OCI-LY1 (cell line): ENCODE measurements at regions not wholly inside any gene's neighbourhood (a gene's known extent, or its start where the extent isn't known, plus 50 kb on each side); places are given as distances from the start of the nearest gene placed in this dataset.

ENCODE experiments used
- H2AFZ ChIP-seq: fragments of 200-600 bp; sonication (generic), shearing (Covaris generic); 2 replicates; pipeline ENCODE4 v1.6.0; 2014; ENCODE audit warnings: antibody characterized with exemption, mild to moderate bottlenecking, low read length
- H3F3A ChIP-seq: fragments of 200-600 bp; sonication (generic), shearing (Covaris generic); 2 replicates; pipeline ENCODE4 v1.6.0; 2014; ENCODE audit warnings: mild to moderate bottlenecking, antibody characterized with exemption, low read length, moderate library complexity; ENCODE audit not compliant: insufficient read depth
- H3K27ac ChIP-seq: fragments of 200-600 bp; sonication (generic); 2 replicates; pipeline ENCODE4 v1.5.1; 2014; ENCODE audit warnings: low read length, mixed run types, mild to moderate bottlenecking, low read depth; ENCODE audit not compliant: poor library complexity, severe bottlenecking
- H3K27me3 ChIP-seq: fragments of 200-600 bp; sonication (generic); 2 replicates; pipeline ENCODE4 v1.6.0; 2014; ENCODE audit warnings: antibody characterized with exemption, mild to moderate bottlenecking, low read length, moderate library complexity; ENCODE audit not compliant: insufficient read depth
- H3K36me3 ChIP-seq: fragments of 200-600 bp; sonication (generic); 2 replicates; pipeline ENCODE4 v1.6.1; 2014; ENCODE audit warnings: mild to moderate bottlenecking, antibody characterized with exemption, low read length, moderate library complexity, mixed read lengths; ENCODE audit not compliant: insufficient read depth
- H3K4me1 ChIP-seq: fragments of 200-600 bp; sonication (generic); 2 replicates; pipeline ENCODE4 v1.5.1; 2014; ENCODE audit warnings: mild to moderate bottlenecking, low read length, moderate library complexity; ENCODE audit not compliant: insufficient read depth, severe bottlenecking
- H3K4me2 ChIP-seq: fragments of 200-600 bp; sonication (generic), shearing (Covaris generic); 2 replicates; pipeline ENCODE4 v1.6.1; 2014; ENCODE audit warnings: low read length
- H3K4me3 ChIP-seq: fragments of 200-600 bp; sonication (generic); 2 replicates; pipeline ENCODE4 v1.5.1; 2014; ENCODE audit warnings: low read length, low read depth, mild to moderate bottlenecking, mixed read lengths; ENCODE audit not compliant: poor library complexity, severe bottlenecking
- H3K79me2 ChIP-seq: fragments of 200-600 bp; shearing (Covaris generic); 2 replicates; pipeline ENCODE4 v1.6.1; 2016; ENCODE audit warnings: mixed run types, low read length, mixed read lengths; ENCODE audit not compliant: insufficient read depth
- H3K9ac ChIP-seq: fragments of 200-600 bp; sonication (generic), shearing (Covaris generic); 2 replicates; pipeline ENCODE4 v1.6.1; 2014; ENCODE audit warnings: mild to moderate bottlenecking, low read length, mixed read lengths
- H3K9me2 ChIP-seq: fragments of 200-600 bp; sonication (generic), shearing (Covaris generic); 2 replicates; pipeline ENCODE4 v1.6.1; 2014; ENCODE audit warnings: low read depth, mild to moderate bottlenecking, low read length, mixed read lengths
- H3K9me3 ChIP-seq: fragments of 200-600 bp; shearing (Covaris generic); 2 replicates; pipeline ENCODE4 v1.6.1; 2014; ENCODE audit warnings: low read length, mixed read lengths
- H4K20me1 ChIP-seq: fragments of 200-600 bp; sonication (generic), shearing (Covaris generic); 2 replicates; pipeline ENCODE4 v1.6.0; 2016; ENCODE audit warnings: mild to moderate bottlenecking, low read length; ENCODE audit not compliant: insufficient read depth
- CTCF ChIP-seq: fragments of 200-600 bp; sonication (generic), shearing (Covaris generic); IDR thresholded peaks from 2 replicates; pipeline ENCODE4 v1.5.1; 2017; ENCODE audit warnings: mild to moderate bottlenecking, antibody characterized with exemption, low read length, moderate library complexity, mixed read lengths
- EZH2 ChIP-seq: fragments of 200-600 bp; sonication (generic), shearing (Covaris generic); IDR thresholded peaks from 2 replicates; pipeline ENCODE4 v1.8.0; 2017; ENCODE audit warnings: borderline replicate concordance, mixed run types, mild to moderate bottlenecking, antibody characterized with exemption, low read length, moderate library complexity, mixed read lengths

- Histone ChIP-seq H3F3A (no peaks in the 10 kb centered on the region), H3K79me2 (no peaks in the 10 kb centered on the region)
- no peak for TF ChIP-seq EZH2
- no peak for TF ChIP-seq CTCF
Observed at GRCh38 chr5:30525353-30525752, 668.1 kb upstream of the CDH6 start.

GRCh38 chr5:30524428-30524827 is 669.1 kb upstream of the CDH6 start:
- H2AFZ ChIP-seq: no peak overlapping the region
- H3K4me2 ChIP-seq: no peak overlapping the region
- no peaks in the 10 kb centered on the region for H3K36me3 ChIP-seq
- no peaks in the 10 kb centered on the region for H3K27me3 ChIP-seq
- H3K27ac ChIP-seq: no peak overlapping the region
- H3K79me2 ChIP-seq: no peaks in the 10 kb centered on the region
- H4K20me1 ChIP-seq: no peaks in the 10 kb centered on the region
- H3K9ac ChIP-seq: no peak overlapping the region
- H3K4me1 ChIP-seq: no peaks in the 10 kb centered on the region
- H3K9me2 ChIP-seq: no peaks in the 10 kb centered on the region
- H3K9me3 ChIP-seq: no peaks in the 10 kb centered on the region
- H3K4me3 ChIP-seq: no peak overlapping the region
- TF ChIP-seq CTCF: no peak
- TF ChIP-seq EZH2: no peak
- H3F3A ChIP-seq: no peaks in the 10 kb centered on the region

More at GRCh38 chr5:30525353-30525752, 668.1 kb upstream of the CDH6 start:
- H3K9ac ChIP-seq: no peak overlapping the region
- H3K4me3 ChIP-seq: no peak overlapping the region
- no peaks in the 10 kb centered on the region for H3K9me2 ChIP-seq
- no peaks in the 10 kb centered on the region for H4K20me1 ChIP-seq
- H3K36me3 ChIP-seq: no peaks in the 10 kb centered on the region
- H3K4me2 ChIP-seq: no peak overlapping the region
- H3K27ac ChIP-seq: no peak overlapping the region
- no peak overlapping the region for H2AFZ ChIP-seq
- H3K4me1 ChIP-seq: no peaks in the 10 kb centered on the region
- H3K27me3 ChIP-seq: no peaks in the 10 kb centered on the region
- no peaks in the 10 kb centered on the region for H3K9me3 ChIP-seq

GRCh38 chr5:30523061-30523460 is 670.4 kb upstream of the CDH6 start:
- Histone ChIP-seq H3K36me3 (no peaks in the 10 kb centered on the region), H3K4me3 (no peak overlapping the region), H4K20me1 (no peaks in the 10 kb centered on the region), H3K4me2 (no peak overlapping the region), H3K9me2 (no peaks in the 10 kb centered on the region), H3K79me2 (no peaks in the 10 kb centered on the region), H3K27ac (no peak overlapping the region), H3F3A (no peaks in the 10 kb centered on the region), H3K9ac (no peak overlapping the region), H2AFZ (no peak overlapping the region), H3K4me1 (no peaks in the 10 kb centered on the region), H3K27me3 (no peaks in the 10 kb centered on the region), H3K9me3 (no peaks in the 10 kb centered on the region)
- TF ChIP-seq CTCF (no peak), EZH2 (no peak)
